B cell (primary cell): ENCODE measurements at regions not wholly inside any gene's neighbourhood (a gene's known extent, or its start where the extent isn't known, plus 50 kb on each side); places are given as distances from the start of the nearest gene placed in this dataset.

Experiments
- EZH2 ChIP-seq: IDR thresholded peaks from 2 replicates; pipeline ENCODE4 v1.6.1; 2012; ENCODE audit warnings: borderline replicate concordance, low read depth, mild to moderate bottlenecking, moderate library complexity, low read length; ENCODE audit not compliant: insufficient read depth, poor library complexity, severe bottlenecking
- TF ChIP-seq, protein P1 (sequence below): fragments of 200-600 bp; IDR thresholded peaks from one replicate; pipeline ENCODE4 v1.8.0; 2022; ENCODE audit warnings: antibody characterized with exemption, mild to moderate bottlenecking

DNA sequence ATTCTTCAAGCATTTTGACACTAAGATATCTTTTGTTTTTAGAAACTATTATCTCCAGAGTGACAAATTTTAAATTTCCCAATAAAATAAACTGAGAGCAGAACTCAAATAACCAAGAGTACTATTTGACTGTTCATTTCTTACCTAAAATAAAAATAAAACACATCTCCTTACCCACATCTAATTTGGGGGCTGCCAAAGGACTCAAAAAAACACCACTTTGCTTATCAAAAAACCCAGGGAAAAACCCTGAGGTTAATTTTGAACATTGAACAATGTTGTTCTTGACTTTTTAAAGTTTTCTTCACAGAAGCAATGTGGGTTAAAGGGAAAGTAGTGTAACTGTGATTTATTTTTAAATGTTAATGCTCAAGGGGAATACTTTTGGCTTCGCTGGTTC lies 243.0 kb upstream of the HHIP start:
- TF ChIP-seq, protein P1, sequence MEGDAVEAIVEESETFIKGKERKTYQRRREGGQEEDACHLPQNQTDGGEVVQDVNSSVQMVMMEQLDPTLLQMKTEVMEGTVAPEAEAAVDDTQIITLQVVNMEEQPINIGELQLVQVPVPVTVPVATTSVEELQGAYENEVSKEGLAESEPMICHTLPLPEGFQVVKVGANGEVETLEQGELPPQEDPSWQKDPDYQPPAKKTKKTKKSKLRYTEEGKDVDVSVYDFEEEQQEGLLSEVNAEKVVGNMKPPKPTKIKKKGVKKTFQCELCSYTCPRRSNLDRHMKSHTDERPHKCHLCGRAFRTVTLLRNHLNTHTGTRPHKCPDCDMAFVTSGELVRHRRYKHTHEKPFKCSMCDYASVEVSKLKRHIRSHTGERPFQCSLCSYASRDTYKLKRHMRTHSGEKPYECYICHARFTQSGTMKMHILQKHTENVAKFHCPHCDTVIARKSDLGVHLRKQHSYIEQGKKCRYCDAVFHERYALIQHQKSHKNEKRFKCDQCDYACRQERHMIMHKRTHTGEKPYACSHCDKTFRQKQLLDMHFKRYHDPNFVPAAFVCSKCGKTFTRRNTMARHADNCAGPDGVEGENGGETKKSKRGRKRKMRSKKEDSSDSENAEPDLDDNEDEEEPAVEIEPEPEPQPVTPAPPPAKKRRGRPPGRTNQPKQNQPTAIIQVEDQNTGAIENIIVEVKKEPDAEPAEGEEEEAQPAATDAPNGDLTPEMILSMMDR, result no peak
- TF ChIP-seq EZH2, result no peak
